Dermis blood vessel endothelial cell (primary cell): ENCODE measurements at regions not wholly inside any gene's neighbourhood (a gene's known extent, or its start where the extent isn't known, plus 50 kb on each side); places are given as distances from the start of the nearest gene placed in this dataset.

Experiments used
- DNase-seq: peaks from one replicate; pipeline ENCODE4 v3.0.0; 2010

- DNase-seq, result no peak
Measured at GRCh38 chr9:81245254-81245956, 443.9 kb downstream of the TLE1 start.

DNA sequence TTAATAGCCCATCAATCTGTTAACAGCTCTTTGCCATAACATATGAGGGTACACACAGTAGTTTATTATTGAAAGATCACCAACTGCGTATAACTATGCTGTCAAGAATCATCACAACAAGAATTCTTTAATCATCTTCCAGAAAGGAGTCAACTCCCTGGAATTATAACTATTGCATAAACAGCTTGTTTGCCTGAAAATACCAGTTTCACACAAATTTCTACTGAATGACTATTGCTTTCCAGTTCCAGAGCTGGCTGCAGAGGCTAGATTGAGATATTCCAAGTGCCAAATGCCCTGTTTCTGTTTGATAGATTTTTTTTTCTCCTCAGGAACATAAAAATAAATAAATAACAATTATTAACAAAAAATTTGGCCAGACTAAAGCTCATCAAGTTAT is 444.7 kb downstream of the TLE1 start:
- DNase-seq, result no peak

- DNase-seq, result no peak
Measured at GRCh38 chr9:81242866-81243265, 446.5 kb downstream of the TLE1 start.

DNA sequence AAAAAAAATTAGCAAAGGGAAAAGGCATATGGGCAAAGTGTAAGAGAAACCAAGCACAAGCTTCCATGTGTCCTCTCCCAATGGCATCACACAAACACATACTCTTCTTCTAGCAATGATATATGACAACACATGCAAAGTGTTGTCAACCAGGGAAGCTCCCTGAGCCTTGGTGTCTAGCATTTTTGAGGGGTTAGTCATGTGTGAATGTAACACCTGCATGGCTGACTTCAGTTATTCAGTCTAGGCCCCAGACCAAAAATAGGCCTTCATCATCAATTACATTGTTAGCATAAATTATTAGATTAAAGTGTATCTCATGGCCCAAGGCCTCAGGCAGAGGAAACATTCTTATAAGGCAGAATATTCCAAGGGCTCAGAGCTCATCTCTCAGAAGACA is 450.0 kb downstream of the TLE1 start:
- DNase-seq, result no peak

DNA sequence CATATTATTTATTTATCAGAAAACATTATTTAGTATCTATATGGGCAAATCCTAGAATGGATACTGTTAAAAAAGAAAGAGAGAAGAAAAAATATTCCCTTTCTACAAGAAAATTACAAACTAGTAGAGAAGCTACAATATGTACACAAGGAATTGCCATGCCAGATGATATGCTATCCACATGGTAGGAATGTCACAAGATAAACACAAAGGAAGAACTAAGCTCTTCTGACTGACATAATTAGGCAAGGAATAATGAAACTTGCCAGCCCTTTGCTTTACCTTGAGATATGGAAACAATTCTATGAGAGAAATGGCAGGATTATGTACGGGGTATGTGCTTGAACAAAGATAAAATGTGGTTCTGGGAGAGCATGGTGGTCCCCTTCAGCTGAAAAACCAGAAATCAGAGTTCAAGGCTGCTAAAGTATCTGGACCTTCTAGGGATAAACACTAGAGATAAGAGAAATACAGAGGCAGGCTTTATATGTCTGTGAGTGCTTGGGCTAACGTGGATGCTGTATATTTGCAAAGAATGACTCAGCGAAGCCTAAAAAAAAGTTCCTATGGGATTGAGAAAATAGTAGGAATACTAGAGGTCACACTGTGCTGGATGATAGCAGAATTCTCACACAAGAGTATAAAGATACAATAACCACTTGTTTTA is 451.6 kb downstream of the TLE1 start:
- DNase-seq, result no peak

DNA sequence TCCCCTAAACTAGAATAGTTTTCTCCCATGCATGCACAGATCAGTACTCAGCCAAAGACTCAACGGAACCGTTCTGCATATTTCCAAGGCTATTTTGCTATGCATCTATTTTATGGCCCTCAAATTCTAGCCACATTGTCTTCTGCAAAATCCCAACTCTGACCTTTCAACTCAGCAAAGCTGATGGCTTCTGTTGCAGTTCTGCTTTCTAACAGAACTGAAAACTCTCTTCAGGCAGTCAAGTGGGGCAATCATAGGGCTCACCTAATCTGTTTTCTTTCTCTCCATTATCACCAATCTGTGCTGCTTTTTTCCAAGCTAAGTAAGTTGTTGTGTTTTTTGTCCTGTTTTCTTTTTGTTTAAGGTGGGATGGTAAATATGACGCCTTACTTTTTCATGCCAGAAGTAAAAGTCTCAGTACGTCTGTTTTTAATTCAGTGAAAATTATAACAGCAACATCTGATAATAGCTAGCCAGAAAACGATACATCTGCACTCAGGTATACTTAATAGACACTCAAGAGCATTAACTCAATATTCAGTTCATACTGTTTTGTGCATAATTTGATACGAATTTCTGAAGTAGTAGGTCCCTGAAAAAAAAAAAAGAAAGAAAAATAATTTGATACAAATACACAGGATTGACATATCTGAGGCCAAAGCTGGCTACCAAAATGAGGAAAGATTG is 454.3 kb downstream of the TLE1 start:
- DNase-seq, result no peak

DNA sequence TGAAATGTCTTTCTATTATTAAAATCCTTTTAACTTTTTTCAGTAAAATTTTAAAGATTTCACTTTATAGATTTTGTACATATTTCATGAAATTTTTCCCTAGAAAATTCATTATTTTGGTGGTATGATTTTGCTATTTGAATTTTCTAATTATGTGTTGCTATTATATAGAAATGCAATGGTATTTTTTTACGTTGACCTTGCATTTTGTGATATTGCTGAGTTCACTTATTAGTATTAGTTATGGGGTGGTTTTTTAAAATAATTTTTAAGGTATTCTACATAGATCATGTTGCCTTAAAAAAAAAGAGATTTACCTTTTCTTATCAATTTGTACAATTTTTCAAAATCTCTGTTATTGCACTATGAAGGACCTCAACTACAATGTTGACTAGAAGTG is 458.3 kb downstream of the TLE1 start:
- DNase-seq, result no peak

DNA sequence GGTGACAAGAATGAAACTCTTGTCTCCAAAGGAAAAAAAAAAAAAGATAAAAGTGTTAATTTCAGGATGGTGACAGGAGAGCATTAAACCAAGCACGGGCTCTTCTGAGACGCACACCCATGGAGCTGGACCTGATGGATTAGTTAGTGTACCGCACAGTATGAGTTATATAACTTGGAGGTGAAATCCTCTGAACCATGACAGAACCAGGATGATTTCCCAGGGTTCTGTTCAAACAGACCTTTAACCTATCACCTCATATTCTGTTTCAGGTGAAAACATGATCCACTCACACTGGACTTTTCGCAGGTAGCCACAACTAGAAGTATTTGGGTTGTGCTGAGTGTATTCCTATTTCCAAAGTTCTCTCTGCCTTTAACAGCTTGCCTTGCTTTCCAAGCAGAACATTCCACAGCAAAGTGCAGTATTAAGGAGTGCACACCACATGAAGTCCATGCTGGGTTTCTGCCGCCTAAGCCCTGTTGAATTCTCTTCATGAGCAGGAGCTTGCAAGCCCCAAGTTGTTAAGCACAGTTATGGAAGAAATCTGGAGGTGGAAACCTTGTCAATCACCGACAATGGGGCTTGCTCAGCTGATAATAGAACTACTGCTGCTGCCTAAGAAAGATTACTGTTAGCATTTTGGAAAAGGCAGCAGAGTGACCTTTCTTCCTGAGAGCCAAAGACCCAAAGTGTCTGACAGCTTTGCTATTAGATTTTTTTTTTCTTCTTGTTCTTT is 461.7 kb downstream of the TLE1 start:
- DNase-seq, result no peak

GRCh38 chr9:81225596-81225995 is 463.8 kb downstream of the TLE1 start:
- DNase-seq, result no peak

DNA sequence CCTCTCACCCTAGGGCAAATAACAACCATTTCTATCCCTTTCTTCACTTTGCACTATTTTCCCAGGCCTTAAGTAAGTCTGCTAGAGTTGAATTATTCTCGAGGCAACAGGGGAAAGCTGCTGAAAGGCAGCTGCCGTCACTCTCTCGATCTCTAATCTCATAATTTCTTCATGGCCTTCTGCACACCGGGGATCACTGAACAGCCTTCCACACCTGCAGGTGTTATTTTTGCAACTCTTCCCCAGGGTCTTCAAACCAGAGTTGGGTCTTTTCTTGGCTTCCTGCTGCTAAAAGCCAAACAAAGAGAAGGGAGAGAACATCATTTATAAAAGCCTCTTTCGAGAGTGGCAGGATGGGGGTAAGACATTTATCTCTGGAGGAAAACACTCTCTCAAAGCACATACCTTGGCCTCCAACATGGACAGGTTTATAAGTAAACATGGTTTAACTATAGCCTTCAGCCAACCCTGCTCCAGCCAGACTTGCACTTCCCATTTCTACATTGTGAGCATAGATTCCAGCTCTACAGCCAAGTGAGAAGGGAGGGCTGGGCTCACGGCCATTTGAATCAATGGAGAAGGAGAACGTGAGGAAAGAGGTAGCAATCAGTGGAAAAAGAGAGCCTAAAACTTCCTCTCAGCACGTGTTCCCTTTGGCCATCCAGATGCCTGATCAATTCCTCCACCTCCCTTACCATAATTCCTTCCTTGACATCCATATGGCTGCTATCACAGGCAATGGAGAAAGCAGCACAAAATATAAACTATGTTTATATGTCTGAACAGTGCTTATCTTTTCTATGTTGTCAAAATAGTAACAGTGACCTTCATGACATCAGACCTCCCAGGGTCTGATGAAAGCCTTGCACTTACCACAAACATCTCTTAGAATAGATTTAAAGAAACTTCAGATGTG is 464.9 kb downstream of the TLE1 start:
- DNase-seq, result no peak

- no peak for DNase-seq
Measured at GRCh38 chr9:81214975-81215374, 474.4 kb downstream of the TLE1 start.

DNA sequence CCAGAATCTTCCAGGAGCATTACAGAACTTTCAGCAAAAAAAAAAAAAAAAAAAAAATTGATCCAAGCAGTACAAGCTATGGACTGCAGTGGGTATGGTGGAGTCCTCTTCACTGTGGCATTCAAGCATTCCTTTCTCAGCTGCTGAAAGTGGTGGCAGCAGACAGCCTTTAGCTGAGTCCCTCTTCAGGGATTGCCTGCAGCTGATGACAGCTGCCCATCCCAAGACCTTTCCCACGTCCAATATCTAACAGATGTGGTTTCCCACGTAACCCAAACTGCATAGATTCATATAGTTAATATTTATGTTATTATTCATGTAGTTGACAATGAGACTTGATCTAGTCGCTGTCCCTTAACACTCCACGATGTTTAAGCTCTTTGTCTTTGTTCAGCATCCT is 475.9 kb downstream of the TLE1 start:
- no peak for DNase-seq

DNA sequence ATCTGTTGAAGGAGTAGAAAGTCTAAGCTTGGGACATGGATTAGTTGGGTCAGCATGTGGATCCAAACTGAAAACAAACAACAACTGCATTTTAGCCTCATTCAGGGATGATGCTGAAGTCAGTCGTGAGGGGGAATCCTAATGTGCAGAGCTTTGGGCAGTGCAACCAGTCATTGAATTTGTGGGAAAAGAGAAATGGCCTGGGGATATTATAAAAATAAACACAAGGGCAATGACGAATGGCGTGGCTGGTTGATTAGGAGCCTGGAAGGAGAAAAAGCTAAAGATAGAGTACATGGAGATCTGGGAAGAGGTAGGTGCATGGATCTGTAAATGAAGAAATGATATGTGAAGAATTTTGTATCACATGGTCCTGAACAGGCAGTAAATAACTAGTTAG is 477.6 kb downstream of the TLE1 start:
- DNase-seq, result no peak

- no peak for DNase-seq
Measured at GRCh38 chr9:81207651-81208050, 481.7 kb downstream of the TLE1 start.

- no peak for DNase-seq
Measured at GRCh38 chr9:81202292-81202691, 487.1 kb downstream of the TLE1 start.

DNA sequence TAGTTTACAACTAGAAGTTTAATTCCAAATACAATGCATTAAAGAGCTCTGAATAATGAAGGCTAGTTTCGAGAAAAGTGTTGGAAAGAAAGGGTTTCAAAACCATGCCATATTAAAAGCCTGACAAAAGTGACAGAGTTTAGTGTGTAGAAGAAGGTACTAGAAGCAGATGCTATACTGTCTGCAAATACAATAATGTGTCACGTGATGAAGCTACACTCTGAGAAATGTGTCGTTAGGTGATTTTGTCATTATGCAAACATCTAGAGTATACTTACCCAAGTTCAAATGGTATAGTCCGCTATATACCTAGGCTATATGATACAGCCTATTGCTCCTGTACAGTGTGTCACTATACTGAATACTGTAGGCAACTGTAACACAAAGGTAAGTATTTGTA is 494.1 kb downstream of the TLE1 start:
- DNase-seq, result no peak

DNA sequence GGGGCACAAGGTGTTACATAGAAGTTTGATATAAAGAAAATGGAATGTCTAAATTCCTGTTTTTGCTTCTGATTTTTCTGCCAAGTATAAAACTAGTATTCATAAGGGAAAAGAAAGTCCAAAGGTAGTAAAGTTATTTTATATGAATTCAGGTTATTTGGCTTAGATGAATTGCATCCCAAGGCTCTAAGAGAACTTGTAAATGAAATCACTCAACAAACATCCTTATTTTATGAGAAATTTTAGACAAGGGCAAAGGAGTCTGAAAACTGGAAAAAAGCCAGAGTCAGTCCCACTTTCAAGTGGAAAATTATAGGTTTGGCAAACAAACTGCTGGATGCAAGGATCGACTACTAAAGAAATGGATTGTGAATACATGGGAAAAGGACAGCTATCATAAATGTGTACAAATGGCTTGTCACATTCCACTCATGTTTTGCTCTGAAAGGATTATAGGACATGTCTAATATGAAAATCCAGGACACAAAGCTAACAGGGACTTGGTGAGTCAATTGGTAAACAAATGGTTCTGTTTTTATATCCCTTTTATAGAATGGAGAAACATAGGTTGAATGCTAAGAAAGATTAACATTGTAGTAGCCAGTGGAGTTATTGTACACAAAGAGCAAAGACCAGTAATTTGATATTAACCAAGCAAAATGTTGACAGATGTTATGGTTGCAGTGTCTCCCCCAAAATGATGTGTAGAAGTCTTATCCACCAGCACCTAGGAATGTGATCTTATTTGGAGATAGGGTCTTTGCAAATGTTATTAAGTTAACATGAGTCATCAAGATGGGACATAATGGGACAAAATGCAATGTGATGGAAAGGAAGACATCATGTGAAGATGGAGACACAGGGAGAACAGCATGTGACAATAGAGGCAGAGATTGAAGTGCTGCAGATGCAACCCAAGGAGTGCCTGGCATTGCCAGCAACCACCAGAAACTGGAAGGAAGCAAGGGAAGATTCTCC is 495.7 kb downstream of the TLE1 start:
- no peak for DNase-seq

DNA sequence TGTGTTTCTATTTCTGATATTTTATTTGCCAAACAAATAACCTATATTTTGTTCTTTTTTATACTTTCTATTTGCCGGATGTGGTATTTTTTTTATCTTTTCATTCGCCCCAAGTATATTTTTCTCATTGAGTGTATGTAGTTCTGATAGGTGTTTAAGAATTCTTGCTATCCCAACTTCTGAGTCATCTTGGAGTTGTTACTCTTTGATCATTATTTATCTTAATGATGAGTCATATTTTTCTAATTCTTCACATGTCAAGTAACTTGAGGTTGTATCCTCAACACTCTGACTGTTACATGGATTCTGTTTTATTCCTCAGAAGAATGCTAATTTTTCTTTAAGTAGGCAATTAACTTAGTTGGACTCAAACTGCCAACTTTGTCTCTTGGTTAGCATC is 498.1 kb downstream of the TLE1 start:
- DNase-seq, result no peak

GRCh38 chr9:81190659-81191058 is 498.7 kb downstream of the TLE1 start:
- no peak for DNase-seq

GRCh38 chr9:81183761-81184160 is 505.6 kb downstream of the TLE1 start:
- no peak for DNase-seq

GRCh38 chr9:81182431-81182830 is 506.9 kb downstream of the TLE1 start:
- no peak for DNase-seq
